ENCODE measurements at regions not wholly inside any gene's neighbourhood (a gene's known extent, or its start where the extent isn't known, plus 50 kb on each side); places are given as distances from the start of the nearest gene placed in this dataset.
"Not testable (repeated sequence)": the region's sequence is repeated elsewhere in the genome, so short reads cannot be mapped to it uniquely, and the experiment has no call there.

GRCh38 chr1:116200343-116200742 lies 89.1 kb downstream of the MAB21L3 start:
- TF ChIP-seq CTCF (IDR thresholded peaks at IDR 0.05); POLR2A (IDR thresholded peaks at IDR 0.05); EP300 (IDR thresholded peaks at IDR 0.05; ENCODE audit: low read depth); POLR2AphosphoS5 (IDR thresholded peaks at IDR 0.05): not testable (repeated sequence)

Data from transverse colon (tissue), 4 donors.